GM18507 (cell line): ENCODE measurements at regions not wholly inside any gene's neighbourhood (a gene's known extent, or its start where the extent isn't known, plus 50 kb on each side); places are given as distances from the start of the nearest gene placed in this dataset.

ENCODE experiments used
- DNase-seq: peaks from one replicate; pipeline ENCODE4 v3.0.0; 2011; ENCODE audit warnings: low read depth; ENCODE audit not compliant: insufficient read length; ENCODE audit errors: extremely low spot score
- FAIRE-seq: peaks from 2 replicates; lab custom pipeline; 2011; peaks lifted over from hg19 to GRCh38; lab: Jason Lieb, UNC

GRCh38 chr15:35229085-35229484 lies 144.0 kb upstream of the NANOGP8 start:
- FAIRE-seq (no peak), DNase-seq (no peak)

GRCh38 chr15:35218215-35218614 lies 133.1 kb upstream of the NANOGP8 start:
- FAIRE-seq: peak; percentile 9
- DNase-seq: no peak

GRCh38 chr15:35215093-35215492 lies 130.0 kb upstream of the NANOGP8 start:
- no peak for DNase-seq

DNA sequence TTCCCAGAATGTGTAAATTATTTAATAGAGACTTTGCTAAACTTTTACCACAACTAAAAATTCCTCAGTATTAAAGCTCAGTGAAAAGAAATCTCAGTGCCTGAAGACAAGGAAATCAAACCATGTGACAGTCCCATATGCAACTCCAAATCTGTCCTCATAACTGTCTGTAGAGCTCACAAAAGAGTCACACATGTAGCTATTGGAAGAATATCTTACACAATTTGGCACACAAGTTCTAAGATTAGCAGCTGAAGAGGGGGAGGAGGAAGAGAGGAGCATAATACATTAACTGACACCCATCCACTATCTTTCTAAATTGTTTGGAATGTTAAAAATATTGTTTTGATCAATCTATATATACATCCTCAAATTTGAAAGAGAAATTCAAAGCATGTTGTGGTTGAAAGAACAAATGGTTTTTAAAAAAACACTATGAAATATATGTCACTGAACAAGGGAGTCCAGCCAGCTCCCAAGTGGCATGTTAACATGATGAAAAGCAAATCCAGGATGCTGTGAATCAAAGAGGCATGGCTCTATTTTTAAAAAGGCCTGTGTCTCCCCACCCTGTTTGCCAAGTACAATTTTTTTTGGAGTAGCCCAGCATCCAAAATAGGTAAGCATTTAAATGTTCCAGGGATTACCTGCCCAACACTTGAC lies 126.3 kb upstream of the NANOGP8 start:
- FAIRE-seq (no peak), DNase-seq (no peak)

More at GRCh38 chr15:35215093-35215492, 130.0 kb upstream of the NANOGP8 start:
- no peak for FAIRE-seq

DNA sequence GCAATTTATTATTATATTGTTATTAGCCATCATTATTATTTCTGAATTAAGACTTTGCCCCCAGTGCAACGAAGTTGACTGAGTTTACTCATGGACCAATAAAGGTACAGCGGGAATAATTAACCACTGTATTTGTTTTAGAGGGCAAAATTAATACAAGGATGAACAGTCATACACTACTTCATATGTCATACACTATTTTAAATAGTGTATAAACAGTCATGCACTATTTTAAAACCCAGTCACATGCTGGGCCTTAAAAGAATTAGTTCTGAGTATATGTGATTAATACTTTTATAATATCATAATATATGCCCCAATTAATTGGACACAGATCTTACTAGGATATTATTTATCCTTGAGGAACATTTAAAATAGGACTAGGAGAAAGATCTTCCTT lies 125.3 kb upstream of the NANOGP8 start:
- DNase-seq: no peak
- no peak for FAIRE-seq

DNA sequence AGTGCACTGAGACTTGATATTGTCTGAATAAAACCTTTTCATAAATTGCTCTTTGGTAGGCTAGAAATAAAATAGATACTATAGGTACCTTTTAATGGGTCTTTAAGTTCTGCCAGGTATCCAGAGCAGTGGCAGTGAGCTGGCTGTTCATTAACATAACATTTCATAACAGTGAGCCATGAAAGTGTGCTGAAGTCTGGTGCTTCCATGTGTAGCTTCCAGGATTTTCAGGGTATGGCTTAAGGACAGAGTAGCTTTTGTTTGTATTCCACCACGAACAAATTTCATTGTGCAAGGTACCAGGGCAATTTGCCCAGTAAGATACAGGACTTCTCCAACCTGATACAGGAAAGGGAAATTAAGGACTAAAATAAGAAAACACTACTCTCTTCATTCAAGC lies 124.7 kb upstream of the NANOGP8 start:
- DNase-seq (no peak), FAIRE-seq (no peak)

DNA sequence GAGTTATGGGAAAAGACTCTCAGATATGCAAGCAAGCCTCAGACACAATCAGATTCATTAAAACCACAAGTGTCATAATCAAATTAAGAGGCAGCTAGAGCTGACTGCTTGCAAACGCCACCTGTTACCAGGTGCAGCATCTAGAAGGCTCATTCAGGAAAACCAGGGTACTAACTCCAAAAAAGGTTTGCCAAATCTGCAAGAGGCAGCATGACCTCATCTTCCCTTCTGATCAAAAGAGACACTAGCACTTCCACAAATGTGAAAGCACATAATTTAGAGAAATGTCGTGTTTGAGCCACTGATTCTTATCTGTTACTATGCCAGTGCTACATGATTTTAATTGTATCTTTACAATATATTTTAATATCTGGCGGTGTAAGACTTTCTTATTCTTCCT lies 123.3 kb upstream of the NANOGP8 start:
- FAIRE-seq (no peak), DNase-seq (no peak)

DNA sequence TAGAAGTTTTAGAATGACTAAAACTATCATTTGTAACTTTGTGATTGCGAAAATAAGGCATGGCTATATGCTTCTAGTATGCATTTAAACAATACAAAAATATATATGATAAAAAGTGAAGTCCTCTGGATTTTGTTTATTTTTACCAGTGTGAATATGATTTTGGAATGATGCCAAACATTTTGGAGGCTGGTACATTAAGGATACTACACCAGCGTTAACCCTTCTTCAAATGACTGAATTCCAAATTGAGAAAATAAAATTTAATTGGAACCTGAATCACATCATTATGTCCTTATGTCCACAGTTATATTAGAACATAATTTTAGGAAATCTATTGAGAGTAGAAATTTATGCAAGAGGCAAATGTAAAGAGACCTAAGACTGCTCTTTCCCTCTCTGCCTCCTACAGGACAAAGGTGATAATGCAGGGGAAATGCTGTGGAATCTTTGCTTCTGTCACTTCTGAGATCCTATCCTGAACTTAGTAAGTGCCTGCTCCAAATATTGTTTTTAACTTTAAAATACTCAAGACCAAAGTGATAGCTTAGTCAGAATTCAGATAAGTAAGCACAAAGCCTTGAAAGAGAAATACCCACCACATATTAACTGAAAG lies 121.1 kb upstream of the NANOGP8 start:
- DNase-seq (no peak), FAIRE-seq (no peak)

DNA sequence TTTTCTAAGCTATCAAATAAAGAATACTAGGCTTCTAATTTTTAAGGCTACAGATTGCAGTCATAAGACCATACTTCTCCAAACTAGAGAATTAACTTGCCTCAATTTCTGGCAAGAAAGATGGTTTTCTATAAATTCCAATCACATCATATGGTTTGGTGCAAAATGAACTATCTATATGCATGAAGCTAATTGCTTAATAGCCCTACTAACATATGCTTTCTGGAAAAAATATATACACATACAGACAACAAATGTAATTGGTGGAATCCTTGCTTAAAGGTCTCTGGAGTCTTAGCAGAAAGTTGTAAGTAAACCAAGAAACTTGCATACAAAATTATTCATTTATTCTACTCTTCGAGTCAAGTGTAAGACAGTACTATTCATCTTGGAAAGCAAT lies 113.1 kb upstream of the NANOGP8 start:
- DNase-seq (no peak), FAIRE-seq (no peak)

GRCh38 chr15:35197754-35198153 lies 112.7 kb upstream of the NANOGP8 start:
- FAIRE-seq: no peak

GRCh38 chr15:35197306-35197705 lies 112.2 kb upstream of the NANOGP8 start:
- FAIRE-seq: no peak

More at GRCh38 chr15:35197754-35198153, 112.7 kb upstream of the NANOGP8 start:
- no peak for DNase-seq

DNA sequence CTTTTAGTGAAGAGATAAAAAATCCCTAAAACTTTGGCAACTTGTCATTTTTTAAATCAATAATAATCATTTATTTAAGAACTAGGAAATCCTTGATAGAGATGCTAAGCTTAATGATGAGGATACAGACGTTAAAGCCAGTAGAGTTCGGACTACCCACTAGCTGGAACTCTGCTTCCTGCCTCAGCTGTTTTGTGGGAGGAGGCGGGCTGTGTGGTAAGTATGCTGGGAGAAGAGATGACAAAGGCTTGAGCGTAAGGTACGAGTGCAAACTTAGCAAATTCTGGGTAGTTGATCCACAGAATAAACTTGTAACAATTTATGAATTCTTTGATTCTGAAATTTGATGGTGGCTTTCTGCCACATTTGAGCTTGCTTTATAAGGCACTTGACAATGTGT lies 111.2 kb upstream of the NANOGP8 start:
- no peak for DNase-seq
- no peak for FAIRE-seq

More at GRCh38 chr15:35197306-35197705, 112.2 kb upstream of the NANOGP8 start:
- DNase-seq: no peak

DNA sequence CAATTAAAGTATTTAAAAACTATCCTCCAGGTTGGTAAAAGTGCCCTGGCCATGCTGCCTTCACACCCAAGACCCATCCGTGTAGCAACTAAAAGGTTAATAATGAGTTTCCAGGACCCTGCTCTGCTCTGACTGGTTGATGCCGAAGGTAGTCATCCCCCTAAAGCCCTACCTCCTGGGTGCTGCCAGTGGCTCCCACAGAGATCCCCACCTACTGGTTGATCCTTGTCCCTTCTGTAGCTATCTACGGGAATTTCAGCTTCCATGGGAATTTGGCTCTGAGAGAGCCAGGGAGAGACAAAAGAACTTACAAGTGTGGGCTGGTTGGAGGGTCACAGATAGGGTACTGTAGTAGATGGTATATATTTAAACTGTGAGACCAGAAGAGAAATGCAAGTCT lies 110.6 kb upstream of the NANOGP8 start:
- DNase-seq (no peak), FAIRE-seq (no peak)

DNA sequence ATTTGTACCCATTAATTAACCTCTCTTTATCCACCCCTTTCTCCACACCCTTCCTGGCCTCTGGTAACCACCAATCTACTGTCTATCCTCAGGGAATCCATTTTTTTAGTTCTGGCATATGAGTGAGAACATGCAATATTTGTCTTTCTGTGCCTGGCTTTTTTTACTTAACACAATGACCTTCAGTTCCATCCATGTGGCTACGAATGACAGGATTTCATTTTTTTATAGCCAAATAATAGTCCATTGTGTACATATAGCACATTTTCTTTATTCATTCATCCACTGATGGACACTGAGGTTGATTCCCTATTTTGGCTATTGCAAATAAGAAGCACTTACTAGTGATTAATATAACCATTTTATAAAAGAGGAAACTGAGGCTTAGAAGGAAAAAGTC lies 109.9 kb upstream of the NANOGP8 start:
- DNase-seq (no peak), FAIRE-seq (no peak)

DNA sequence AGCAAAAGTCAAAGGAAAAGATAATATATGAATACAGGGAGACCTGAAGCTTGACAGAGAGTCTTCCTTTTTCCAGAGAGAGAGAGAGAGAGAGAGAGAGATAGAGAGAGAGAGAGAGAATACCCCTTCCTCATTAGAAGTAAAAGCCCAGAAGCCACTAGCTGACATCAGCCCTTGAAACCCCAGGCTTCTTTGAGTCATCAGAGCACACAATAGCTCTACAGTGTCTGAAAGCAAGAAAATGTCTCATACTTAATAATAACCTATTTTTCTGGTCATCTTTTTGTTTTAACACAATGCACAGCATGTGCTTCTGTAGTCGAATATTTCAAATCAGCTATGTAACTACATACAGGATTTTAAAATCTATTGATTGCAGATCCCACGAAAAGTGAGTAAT lies 109.2 kb upstream of the NANOGP8 start:
- FAIRE-seq: no peak
- no peak for DNase-seq

DNA sequence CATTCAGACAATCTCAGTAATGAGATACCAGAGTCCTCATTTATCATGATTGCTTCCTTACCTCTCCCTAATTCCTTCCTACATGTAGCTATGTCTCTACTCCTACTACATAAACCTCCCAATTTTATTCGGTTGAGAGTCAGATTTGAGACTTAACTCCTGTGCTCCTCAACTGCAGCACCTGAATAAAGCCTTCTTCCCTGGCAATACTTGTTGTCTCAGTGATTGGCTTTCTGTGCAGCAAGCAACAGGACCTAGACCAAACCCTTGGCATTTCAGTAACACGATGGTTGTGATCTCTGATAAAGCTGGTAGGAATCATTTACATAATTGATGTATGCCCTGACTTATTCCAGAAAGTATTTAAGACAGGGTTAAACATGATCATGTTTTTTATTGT lies 106.7 kb upstream of the NANOGP8 start:
- no peak for FAIRE-seq

GRCh38 chr15:35186346-35186745 lies 101.3 kb upstream of the NANOGP8 start:
- no peak for FAIRE-seq
- no peak for DNase-seq

More for the DNA sequence above, 106.7 kb upstream of the NANOGP8 start:
- no peak for DNase-seq

DNA sequence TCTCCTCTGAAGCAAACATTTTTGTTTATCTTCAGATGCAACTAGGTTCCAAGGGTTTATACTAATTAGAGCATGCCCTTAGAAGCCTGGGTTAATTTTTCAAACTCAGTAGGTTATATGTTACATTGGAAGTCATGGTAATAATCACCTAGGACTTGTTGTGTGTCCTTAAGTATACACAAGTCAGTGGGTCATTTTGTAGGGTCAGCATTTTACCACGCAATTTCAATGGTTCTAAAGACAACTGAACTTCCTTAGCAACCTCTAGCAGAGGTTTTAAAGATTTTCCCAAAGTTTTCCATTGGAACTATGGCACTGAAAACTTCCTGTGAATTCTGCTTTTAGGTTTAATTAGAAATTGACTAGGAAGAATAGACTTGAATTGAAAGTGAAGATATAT lies 99.6 kb upstream of the NANOGP8 start:
- no peak for FAIRE-seq

DNA sequence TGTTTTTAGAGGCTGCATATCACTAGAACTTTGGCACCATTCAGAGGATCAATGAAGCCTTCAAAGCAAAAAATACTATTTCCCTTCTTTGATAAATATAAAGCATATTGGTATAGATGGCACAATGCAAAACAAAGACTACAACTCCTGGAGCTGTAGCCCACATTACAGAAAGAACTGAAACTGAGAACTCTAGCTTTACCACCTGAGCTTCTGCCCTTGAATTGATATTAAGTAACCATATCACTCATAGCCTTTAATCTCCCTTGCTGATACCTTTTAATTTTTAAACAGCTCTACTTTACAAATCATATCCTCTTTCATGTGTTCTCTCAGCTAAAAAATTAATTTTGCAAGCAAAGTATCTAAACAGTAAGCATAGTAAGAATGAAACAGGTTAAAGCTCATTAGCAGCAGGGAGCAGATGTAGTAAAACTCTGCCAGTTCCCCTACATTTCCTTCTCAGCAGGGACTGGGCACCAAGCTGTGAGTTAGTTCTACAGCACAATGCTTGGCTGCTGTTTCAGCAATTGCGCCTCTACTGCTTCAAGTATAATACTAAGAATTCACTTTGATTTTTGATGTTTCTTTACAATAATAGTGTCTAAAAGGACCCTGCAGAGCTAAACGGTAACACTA lies 97.9 kb upstream of the NANOGP8 start:
- no peak for DNase-seq
- peak; percentile 78 for FAIRE-seq

More for the DNA sequence above, 99.6 kb upstream of the NANOGP8 start:
- no peak for DNase-seq

DNA sequence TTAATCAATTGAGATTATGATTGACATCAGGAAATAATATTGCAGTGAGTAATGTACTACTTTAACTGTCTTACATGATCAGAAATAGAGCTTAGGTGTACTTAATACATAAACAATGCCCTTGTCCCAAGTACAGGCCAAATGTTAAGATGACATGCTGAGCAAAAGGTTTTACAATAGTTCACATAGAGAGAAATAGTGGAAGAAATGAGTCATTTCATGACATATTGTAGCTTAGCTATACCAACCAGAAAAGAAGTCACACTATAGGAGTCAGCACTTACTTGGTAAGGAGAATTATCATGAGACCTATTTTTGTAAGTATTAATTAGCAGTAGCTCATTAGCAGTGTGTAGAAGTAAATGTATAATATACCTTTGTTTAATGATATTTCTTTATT lies 96.4 kb upstream of the NANOGP8 start:
- no peak for FAIRE-seq
- DNase-seq: no peak

GRCh38 chr15:35179739-35180138 lies 94.6 kb upstream of the NANOGP8 start:
- no peak for FAIRE-seq

More at GRCh38 chr15:35179739-35180138, 94.6 kb upstream of the NANOGP8 start:
- no peak for DNase-seq
